Right atrium auricular region (tissue), 2 donors: ENCODE measurements at regions not wholly inside any gene's neighbourhood (a gene's known extent, or its start where the extent isn't known, plus 50 kb on each side); places are given as distances from the start of the nearest gene placed in this dataset.

Experiments
- DNase-seq: peaks from one replicate; pipeline ENCODE4 v3.0.0-alpha.2; 2019; ENCODE audit warnings: low spot score
- H3K27ac ChIP-seq, 2 donors: fragments of 200-600 bp; sonication (generic); 1 replicate in 1 of 2; 2 replicates in 1 of 2; pipeline ENCODE4 v1.5.1; 2016 to 2019
- H3K27me3 ChIP-seq, 2 donors: fragments of 200-600 bp; sonication (generic); one replicate each; pipeline versions ENCODE4 v1.5.1 to v1.6.0; 2017 to 2019
- H3K36me3 ChIP-seq: fragments of 200-600 bp; sonication (generic); one replicate; pipeline ENCODE4 v1.5.1; 2016
- H3K4me1 ChIP-seq, 2 donors: fragments of 200-600 bp; sonication (generic); one replicate each; pipeline versions ENCODE4 v1.5.1 to v1.6.0; 2017 to 2019
- H3K4me3 ChIP-seq, 2 donors: fragments of 200-600 bp; sonication (generic); 1 replicate in 1 of 2; 2 replicates in 1 of 2; pipeline ENCODE4 v1.5.1; 2017 to 2019; ENCODE audit warnings: mild to moderate bottlenecking in 1 of 2, moderate library complexity in 1 of 2
- H3K9me3 ChIP-seq, 2 donors: fragments of 200-600 bp; sonication (generic); one replicate each; pipeline ENCODE4 v1.5.1; 2019
- CTCF ChIP-seq, 2 donors: fragments of 200-600 bp; sonication (generic); IDR thresholded peaks; one replicate each; pipeline ENCODE4 v1.5.1; 2019; ENCODE audit warnings: antibody characterized with exemption in 2 of 2

GRCh38 chr13:97562962-97563361 lies 129.0 kb downstream of the RAP2A start:
- TF ChIP-seq CTCF (IDR thresholded peaks at IDR 0.05): no peak
- Histone ChIP-seq H3K4me3 (no peak overlapping the region), H3K27me3 (no peaks in the 10 kb centered on the region), H3K9me3 (no peaks in the 10 kb centered on the region), H3K4me1 (no peaks in the 10 kb centered on the region), H3K36me3 (no peaks in the 10 kb centered on the region), H3K27ac (no peak overlapping the region)
- DNase-seq: no peak

- Histone ChIP-seq H3K27ac (no peak overlapping the region), H3K36me3 (no peaks in the 10 kb centered on the region), H3K9me3 (no peaks in the 10 kb centered on the region), H3K4me1 (peaks cover 0 to 15% of the 10 kb centered on the region in 2 donors), H3K27me3 (no peaks in the 10 kb centered on the region), H3K4me3 (no peak overlapping the region)
- no peak for DNase-seq
- no peak for TF ChIP-seq CTCF (IDR thresholded peaks at IDR 0.05)
Observed at GRCh38 chr13:97564956-97565355, 131.0 kb downstream of the RAP2A start.

- no peaks in the 10 kb centered on the region for H3K27me3 ChIP-seq
- no peaks in the 10 kb centered on the region for H3K36me3 ChIP-seq
- no peaks in the 10 kb centered on the region for H3K9me3 ChIP-seq
- no peak for TF ChIP-seq CTCF (IDR thresholded peaks at IDR 0.05)
- H3K27ac ChIP-seq: no peak overlapping the region
- no peak overlapping the region for H3K4me3 ChIP-seq
- H3K4me1 ChIP-seq: peaks cover 0 to 15% of the 10 kb centered on the region in 2 donors
- no peak for DNase-seq
Observed at GRCh38 chr13:97565906-97566305, 131.9 kb downstream of the RAP2A start.

GRCh38 chr13:97566907-97567306 lies 132.9 kb downstream of the RAP2A start:
- DNase-seq: no peak
- H3K27me3 ChIP-seq: no peaks in the 10 kb centered on the region
- H3K27ac ChIP-seq: no peak overlapping the region
- H3K4me1 ChIP-seq: peaks cover 0 to 15% of the 10 kb centered on the region in 2 donors
- no peak overlapping the region for H3K4me3 ChIP-seq
- no peak for TF ChIP-seq CTCF (IDR thresholded peaks at IDR 0.05)
- H3K36me3 ChIP-seq: no peaks in the 10 kb centered on the region
- H3K9me3 ChIP-seq: no peaks in the 10 kb centered on the region

- peak; percentile 61 for DNase-seq
- TF ChIP-seq CTCF (IDR thresholded peaks at IDR 0.05): no peak
- Histone ChIP-seq H3K4me3 (no peak overlapping the region), H3K9me3 (no peaks in the 10 kb centered on the region), H3K4me1 (peaks cover 0 to 15% of the 10 kb centered on the region in 2 donors), H3K36me3 (no peaks in the 10 kb centered on the region), H3K27me3 (no peaks in the 10 kb centered on the region), H3K27ac (no peak overlapping the region)
Observed at GRCh38 chr13:97567510-97568243, 133.7 kb downstream of the RAP2A start.

- Histone ChIP-seq H3K27ac (no peak overlapping the region), H3K36me3 (no peaks in the 10 kb centered on the region), H3K9me3 (no peaks in the 10 kb centered on the region), H3K4me1 (peaks cover 0 to 15% of the 10 kb centered on the region in 2 donors), H3K27me3 (no peaks in the 10 kb centered on the region), H3K4me3 (no peak overlapping the region)
- TF ChIP-seq CTCF (IDR thresholded peaks at IDR 0.05): no peak
- no peak for DNase-seq
Observed at GRCh38 chr13:97568850-97569249, 134.9 kb downstream of the RAP2A start.
